Activated CD4-positive, alpha-beta memory T cell treated with anti-CD3 and anti-CD28 coated beads, Interleukin-2, amount 10 ng/mL, durations not matched to agents 7 days and 5 days (primary cell): ENCODE measurements at regions not wholly inside any gene's neighbourhood (a gene's known extent, or its start where the extent isn't known, plus 50 kb on each side); places are given as distances from the start of the nearest gene placed in this dataset.

Source experiments
- CTCF ChIA-PET: fragments of 350-600 bp; sonication (Branson Sonifier 250); formaldehyde crosslinking; loops from one replicate; lab custom pipeline; 2021; ENCODE audit warnings: antibody characterized with exemption, inconsistent platforms; lab: Charles Lee
- POLR2A ChIA-PET: fragments of 350-600 bp; sonication (Branson Sonifier 250); formaldehyde crosslinking; loops from one replicate; lab custom pipeline; 2021; ENCODE audit warnings: antibody characterized with exemption; lab: Charles Lee
- DNase-seq: peaks from one replicate; pipeline ENCODE4 v3.0.0-alpha.2; 2020
- H3K27ac Mint-ChIP-seq: one replicate; pipeline ENCODE4 v1.8.0; 2021; ENCODE audit warnings: mild to moderate bottlenecking, mixed read lengths
- H3K27me3 Mint-ChIP-seq: one replicate; pipeline ENCODE4 v1.8.0; 2021; ENCODE audit warnings: mixed read lengths
- H3K36me3 Mint-ChIP-seq: one replicate; pipeline ENCODE4 v1.8.0; 2021; ENCODE audit warnings: low read depth, mixed read lengths
- H3K4me1 Mint-ChIP-seq: one replicate; pipeline ENCODE4 v1.8.0; 2021; ENCODE audit warnings: mixed read lengths
- H3K4me3 Mint-ChIP-seq: one replicate; pipeline ENCODE4 v1.8.0; 2021; ENCODE audit warnings: mild to moderate bottlenecking, mixed read lengths
- H3K9me3 Mint-ChIP-seq: one replicate; pipeline ENCODE4 v1.8.0; 2021; ENCODE audit warnings: mixed read lengths

DNA sequence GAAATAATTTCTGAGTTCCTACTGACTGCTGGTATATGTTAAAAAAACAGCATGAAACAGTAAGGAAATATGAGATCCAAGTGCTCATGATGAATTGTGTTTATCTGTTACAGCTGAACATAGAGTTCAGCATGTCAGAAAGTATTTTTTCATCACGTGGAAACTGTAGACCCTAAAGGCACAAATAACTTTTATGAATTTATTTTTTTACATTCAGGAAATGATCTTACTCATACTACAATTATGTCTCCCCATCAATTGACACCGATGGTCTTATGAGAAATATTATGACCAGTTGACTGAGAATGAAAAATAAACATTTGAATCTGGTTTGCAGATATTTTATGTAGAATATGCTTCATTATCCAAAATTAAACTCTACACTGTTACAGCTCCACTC, 283.1 kb upstream of the SPANXN4 start:
- Mint-ChIP-seq H3K27me3 (no peaks in the 10 kb centered on the region), H3K27ac (no peak overlapping the region), H3K9me3 (peaks cover 1% of the 10 kb centered on the region), H3K36me3 (no peaks in the 10 kb centered on the region), H3K4me3 (no peak overlapping the region), H3K4me1 (no peaks in the 10 kb centered on the region)
- DNase-seq = no peak
- CTCF ChIA-PET = no interaction called here
- POLR2A ChIA-PET = no interaction called here

DNA sequence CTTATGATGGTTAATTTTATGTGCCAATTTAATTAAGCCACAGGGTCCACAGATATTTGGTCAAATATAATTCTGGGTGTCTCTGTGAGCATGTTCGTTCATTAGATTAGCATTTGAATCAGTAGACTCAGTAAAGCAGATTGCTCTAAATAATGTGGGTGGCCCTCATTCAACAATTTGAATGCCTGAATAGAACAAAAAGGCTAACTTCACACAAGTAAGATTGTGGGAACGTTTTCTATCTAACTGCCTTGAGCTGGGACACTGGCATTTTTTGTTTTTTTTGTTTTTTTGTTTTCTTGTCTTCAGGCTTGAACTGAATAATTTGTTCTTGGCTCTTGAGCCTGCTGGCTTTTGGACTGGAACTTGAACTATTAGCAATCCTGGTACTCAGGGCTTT, 292.4 kb upstream of the SPANXN4 start:
- Mint-ChIP-seq H3K4me1 (no peaks in the 10 kb centered on the region), H3K27ac (no peak overlapping the region), H3K27me3 (no peaks in the 10 kb centered on the region), H3K4me3 (no peak overlapping the region), H3K9me3 (peaks cover 2% of the 10 kb centered on the region), H3K36me3 (no peaks in the 10 kb centered on the region)
- CTCF ChIA-PET = no interaction called here
- POLR2A ChIA-PET = no interaction called here
- no peak for DNase-seq

DNA sequence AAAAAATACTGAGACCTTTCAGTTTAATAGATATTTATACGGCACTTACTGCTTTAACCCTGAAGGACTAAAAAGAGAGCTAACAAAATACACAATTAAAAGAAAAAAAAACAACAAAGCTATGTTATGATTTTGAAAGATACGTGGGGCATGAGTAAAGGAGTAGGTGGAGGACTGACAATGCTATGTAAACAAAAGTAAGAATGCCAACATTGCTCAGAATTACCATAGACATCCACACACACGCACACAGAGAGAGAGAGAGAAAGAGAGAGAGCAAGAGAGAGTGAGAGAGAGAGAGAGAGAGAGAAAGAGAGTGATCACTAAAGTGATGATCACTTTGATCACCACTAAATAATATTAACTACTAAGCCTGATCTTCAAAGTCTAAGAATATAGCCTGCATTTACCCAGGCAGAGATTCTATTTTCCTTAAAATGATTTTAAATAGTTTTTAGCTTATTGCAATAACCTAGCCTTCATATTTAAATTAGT, 313.9 kb upstream of the SPANXN4 start:
- no peak for DNase-seq
- H3K9me3 Mint-ChIP-seq = peaks cover 2% of the 10 kb centered on the region
- no peaks in the 10 kb centered on the region for H3K36me3 Mint-ChIP-seq
- ChIA-PET POLR2A (no interaction called here), CTCF (no interaction called here)
- no peak overlapping the region for H3K4me3 Mint-ChIP-seq
- no peaks in the 10 kb centered on the region for H3K27me3 Mint-ChIP-seq
- no peak overlapping the region for H3K27ac Mint-ChIP-seq
- no peaks in the 10 kb centered on the region for H3K4me1 Mint-ChIP-seq

DNA sequence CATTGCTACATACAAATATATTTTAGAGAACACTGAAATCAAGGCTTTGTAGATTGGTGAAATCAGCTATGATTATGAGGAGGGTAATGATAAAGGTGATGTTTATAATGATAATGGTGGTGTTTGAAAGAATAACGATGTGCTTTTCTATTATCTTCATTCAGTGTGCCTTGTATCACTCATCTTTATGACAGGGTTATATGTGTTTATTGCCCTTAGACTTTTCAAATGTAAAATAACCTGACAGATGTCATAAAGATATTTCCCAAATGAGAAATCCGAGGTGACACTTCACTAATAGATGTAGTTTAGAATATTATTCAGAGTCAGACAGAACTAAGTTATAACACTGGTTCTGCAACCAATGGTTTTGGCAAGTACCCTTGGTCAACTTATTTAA, 323.0 kb upstream of the SPANXN4 start:
- H3K27ac Mint-ChIP-seq = no peak overlapping the region
- no peaks in the 10 kb centered on the region for H3K27me3 Mint-ChIP-seq
- no peak overlapping the region for H3K4me3 Mint-ChIP-seq
- CTCF ChIA-PET = no interaction called here
- H3K36me3 Mint-ChIP-seq = no peaks in the 10 kb centered on the region
- DNase-seq = no peak
- no peaks in the 10 kb centered on the region for H3K4me1 Mint-ChIP-seq
- no peaks in the 10 kb centered on the region for H3K9me3 Mint-ChIP-seq
- POLR2A ChIA-PET = no interaction called here

DNA sequence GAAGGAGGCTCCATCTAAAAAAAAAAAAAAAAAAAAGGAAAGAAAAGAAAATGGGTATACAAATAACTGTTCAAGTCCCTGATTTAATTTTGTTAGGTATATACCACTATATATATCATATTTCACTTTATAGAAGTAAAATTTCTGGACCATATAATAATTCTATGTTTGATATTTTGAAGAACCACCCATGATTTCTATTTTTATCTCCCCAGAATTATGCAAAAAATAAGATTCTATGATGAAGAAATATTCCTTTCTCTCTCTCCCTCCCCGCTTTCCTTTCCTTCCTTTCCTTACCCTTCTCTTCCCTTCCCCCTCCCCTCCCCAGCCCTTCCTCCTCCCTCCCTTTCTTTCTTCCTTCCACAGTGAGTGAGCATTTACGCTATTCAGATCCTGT, 337.5 kb upstream of the SPANXN4 start:
- no peaks in the 10 kb centered on the region for H3K4me1 Mint-ChIP-seq
- H3K4me3 Mint-ChIP-seq = no peak overlapping the region
- ChIA-PET POLR2A (no interaction called here), CTCF (no interaction called here)
- H3K27ac Mint-ChIP-seq = no peak overlapping the region
- DNase-seq = no peak
- H3K9me3 Mint-ChIP-seq = no peaks in the 10 kb centered on the region
- no peaks in the 10 kb centered on the region for H3K27me3 Mint-ChIP-seq
- no peaks in the 10 kb centered on the region for H3K36me3 Mint-ChIP-seq

DNA sequence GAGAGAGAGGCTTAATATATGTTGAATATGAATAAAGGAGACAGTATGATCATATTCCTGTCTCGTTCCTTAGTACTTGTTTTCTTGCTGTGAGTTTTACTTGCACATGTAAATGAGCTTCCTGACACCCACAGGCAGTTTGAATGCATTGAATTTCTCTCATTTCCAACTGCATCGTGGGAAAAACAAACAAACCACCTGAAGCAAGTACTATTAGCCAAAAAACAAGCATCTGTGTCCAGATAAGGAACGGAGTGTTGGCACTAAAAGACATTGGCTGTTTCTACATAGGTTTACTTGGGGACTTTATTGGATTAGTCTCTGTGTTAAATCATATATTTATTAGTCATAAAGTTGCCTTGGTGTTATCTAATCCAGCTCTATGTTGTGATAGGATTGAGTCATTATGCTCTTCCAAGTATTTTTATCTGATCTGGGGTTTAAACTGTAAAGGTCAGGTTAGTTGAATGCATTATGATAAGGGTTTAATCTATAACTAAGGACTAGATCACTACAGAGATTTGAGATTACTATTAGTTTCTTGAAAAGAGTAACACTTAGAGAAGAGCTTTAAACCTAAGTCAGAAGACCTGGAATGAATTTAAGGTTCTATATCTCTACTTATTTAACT, 339.0 kb upstream of the SPANXN4 start:
- Mint-ChIP-seq H3K27ac (no peak overlapping the region), H3K36me3 (no peaks in the 10 kb centered on the region), H3K27me3 (no peaks in the 10 kb centered on the region), H3K9me3 (no peaks in the 10 kb centered on the region), H3K4me3 (no peak overlapping the region), H3K4me1 (no peaks in the 10 kb centered on the region)
- POLR2A ChIA-PET = no interaction called here
- CTCF ChIA-PET = no interaction called here
- no peak for DNase-seq

DNA sequence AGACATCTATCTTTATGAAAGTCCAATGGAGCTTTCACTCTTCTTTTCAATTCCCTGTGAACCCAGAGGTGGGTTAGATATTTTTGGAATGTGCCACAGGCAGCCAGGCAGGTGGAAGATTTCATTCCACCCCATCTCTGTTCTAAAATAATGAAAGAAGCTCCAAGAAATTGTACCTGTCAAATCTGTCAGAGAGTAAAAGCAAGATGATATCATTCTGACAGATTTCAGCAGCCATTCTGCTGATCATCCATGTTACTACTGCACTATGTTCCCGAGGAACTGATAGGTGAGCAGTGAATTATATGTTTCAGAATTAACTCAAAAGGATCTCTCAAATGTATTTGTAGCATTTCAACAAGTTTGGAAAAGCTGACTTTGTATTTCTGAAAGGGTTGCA, 339.5 kb upstream of the SPANXN4 start:
- Mint-ChIP-seq H3K4me1 (no peaks in the 10 kb centered on the region), H3K27me3 (no peaks in the 10 kb centered on the region), H3K9me3 (no peaks in the 10 kb centered on the region), H3K36me3 (no peaks in the 10 kb centered on the region), H3K27ac (no peak overlapping the region), H3K4me3 (no peak overlapping the region)
- no peak for DNase-seq
- POLR2A ChIA-PET = no interaction called here
- CTCF ChIA-PET = no interaction called here

DNA sequence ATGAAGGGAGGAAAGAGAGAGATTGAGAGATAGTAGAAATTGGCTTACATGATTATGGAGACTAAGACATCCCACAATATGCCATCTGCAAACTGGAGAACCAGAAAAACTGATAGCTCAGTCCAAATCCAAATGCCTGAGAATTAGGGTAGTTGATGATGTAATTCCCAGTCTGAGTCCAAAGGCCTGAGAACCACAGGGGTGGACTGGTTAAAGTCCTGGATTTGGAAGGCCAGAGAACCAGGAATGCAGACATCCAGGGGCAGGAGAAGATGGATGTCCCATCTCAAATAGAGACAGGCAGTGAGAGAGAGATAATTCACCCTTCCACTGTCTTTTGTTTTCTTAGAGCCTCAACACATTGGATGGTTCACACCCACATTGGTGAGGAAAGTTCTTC, 345.7 kb upstream of the SPANXN4 start:
- no peak overlapping the region for H3K4me3 Mint-ChIP-seq
- H3K27ac Mint-ChIP-seq = no peak overlapping the region
- no peak for DNase-seq
- H3K4me1 Mint-ChIP-seq = no peaks in the 10 kb centered on the region
- CTCF ChIA-PET = no interaction called here
- peaks cover 2% of the 10 kb centered on the region for H3K9me3 Mint-ChIP-seq
- POLR2A ChIA-PET = no interaction called here
- no peaks in the 10 kb centered on the region for H3K36me3 Mint-ChIP-seq
- no peaks in the 10 kb centered on the region for H3K27me3 Mint-ChIP-seq

DNA sequence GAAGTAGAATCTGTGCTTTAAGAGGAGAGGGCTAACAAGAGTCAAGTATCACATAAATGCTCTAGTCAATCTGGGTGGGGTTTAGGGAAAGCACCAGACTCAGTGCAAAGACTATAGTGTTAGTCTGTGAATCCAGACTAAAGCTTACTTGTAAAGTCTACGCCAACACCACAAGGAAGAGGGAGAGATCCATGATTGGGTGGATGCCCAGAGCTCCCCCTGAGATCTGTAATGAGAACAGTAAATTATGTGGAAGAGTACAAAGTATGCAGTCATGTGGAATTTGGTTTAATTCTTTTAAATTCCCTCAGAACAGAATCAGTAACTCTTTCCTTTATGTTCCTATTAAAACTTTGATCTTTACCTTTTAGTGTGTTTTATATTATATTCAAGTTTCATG, 354.7 kb upstream of the SPANXN4 start:
- CTCF ChIA-PET = interaction anchor here (0.7 kb wide), 1 partner anchor 606 kb away, joined by 4 read pairs; no protein-coding TSS in a partner anchor

DNA sequence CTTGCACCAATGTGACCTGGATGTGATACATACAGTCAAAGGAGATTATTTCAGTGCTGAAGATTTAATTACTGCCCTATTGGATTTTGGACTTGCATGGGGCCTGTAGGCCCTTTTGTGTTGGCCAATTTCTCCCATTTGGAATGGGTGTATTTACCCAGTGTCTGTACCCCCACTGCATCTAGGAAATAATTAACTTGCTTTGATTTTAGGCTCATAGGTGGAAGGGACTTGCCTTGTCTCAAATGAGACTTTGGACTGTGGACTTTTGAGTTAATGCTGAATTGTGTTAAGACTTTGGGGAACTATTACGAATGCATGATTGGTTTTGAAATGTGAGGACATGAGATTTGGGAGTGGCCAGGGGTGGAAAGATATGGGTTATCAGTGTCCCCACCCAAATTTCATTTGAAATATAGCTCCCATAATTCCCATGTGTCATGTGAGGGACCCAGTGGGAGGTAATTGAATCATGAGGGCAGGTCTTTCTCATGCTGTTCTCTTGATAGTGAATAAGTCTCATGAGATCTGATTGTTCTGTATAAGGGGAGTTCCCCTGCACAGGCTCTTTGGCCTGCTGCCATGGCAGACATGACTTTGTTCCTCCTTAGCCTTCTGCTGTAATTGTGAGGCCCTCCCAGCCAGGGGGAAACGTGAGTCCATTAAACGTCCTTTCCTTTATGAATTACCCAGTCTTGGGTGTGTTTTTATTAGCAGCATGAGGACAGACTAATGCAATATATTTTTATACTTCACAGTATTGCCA, 362.2 kb upstream of the SPANXN4 start:
- Mint-ChIP-seq H3K4me3 (no peak overlapping the region), H3K36me3 (no peaks in the 10 kb centered on the region), H3K27me3 (no peaks in the 10 kb centered on the region), H3K27ac (no peak overlapping the region), H3K9me3 (no peaks in the 10 kb centered on the region), H3K4me1 (no peaks in the 10 kb centered on the region)
- no peak for DNase-seq
- CTCF ChIA-PET = no interaction called here
- POLR2A ChIA-PET = no interaction called here

More for the DNA sequence above, 354.7 kb upstream of the SPANXN4 start:
- no peak for DNase-seq
- H3K4me1 Mint-ChIP-seq = no peaks in the 10 kb centered on the region
- no peaks in the 10 kb centered on the region for H3K27me3 Mint-ChIP-seq
- no peak overlapping the region for H3K4me3 Mint-ChIP-seq
- POLR2A ChIA-PET = no interaction called here
- no peaks in the 10 kb centered on the region for H3K36me3 Mint-ChIP-seq
- no peak overlapping the region for H3K27ac Mint-ChIP-seq
- peaks cover 7% of the 10 kb centered on the region for H3K9me3 Mint-ChIP-seq

DNA sequence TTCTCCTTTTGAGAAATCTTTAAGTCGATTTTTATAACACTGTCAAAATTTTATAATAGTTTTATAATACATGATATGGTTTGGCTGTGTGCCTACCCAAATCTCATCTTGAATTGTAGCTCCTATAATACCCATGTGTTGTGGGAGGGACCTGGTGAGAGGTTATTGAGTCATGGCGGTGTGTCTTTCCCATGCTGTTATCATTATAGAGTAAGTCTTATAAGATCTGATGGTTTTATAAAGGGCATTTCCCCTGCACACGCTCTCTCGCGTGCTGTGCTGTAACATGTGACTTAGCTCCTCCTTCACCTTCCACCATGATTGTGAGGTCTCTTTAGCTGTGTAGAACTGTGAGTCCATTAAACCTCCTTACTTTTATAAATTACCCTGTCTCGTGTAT, 364.0 kb upstream of the SPANXN4 start:
- Mint-ChIP-seq H3K27ac (no peak overlapping the region), H3K36me3 (no peaks in the 10 kb centered on the region), H3K27me3 (no peaks in the 10 kb centered on the region), H3K4me3 (no peak overlapping the region), H3K4me1 (no peaks in the 10 kb centered on the region), H3K9me3 (no peaks in the 10 kb centered on the region)
- no peak for DNase-seq
- CTCF ChIA-PET = no interaction called here
- POLR2A ChIA-PET = no interaction called here

DNA sequence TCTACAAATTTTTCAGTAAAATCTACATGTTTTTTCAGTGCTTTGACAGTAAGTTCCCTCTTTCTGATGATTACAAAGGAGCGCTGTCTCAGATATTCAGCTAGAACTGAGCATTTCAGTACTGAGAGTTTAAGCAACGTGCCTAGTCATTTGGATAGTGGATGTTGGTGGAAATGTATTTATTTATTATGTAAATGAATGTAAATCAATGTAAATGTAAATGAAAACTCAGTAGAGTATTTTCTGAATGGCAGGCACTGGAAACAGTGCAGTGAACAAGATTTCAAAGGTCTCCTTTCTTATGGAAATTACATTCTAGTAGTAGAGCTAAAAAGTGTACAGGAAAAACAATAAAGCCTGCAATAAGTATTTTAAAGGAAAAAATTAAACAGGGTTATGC, 370.2 kb upstream of the SPANXN4 start:
- Mint-ChIP-seq H3K36me3 (no peaks in the 10 kb centered on the region), H3K27me3 (no peaks in the 10 kb centered on the region), H3K27ac (no peak overlapping the region), H3K9me3 (no peaks in the 10 kb centered on the region), H3K4me1 (no peaks in the 10 kb centered on the region), H3K4me3 (no peak overlapping the region)
- ChIA-PET POLR2A (no interaction called here), CTCF (no interaction called here)
- no peak for DNase-seq

DNA sequence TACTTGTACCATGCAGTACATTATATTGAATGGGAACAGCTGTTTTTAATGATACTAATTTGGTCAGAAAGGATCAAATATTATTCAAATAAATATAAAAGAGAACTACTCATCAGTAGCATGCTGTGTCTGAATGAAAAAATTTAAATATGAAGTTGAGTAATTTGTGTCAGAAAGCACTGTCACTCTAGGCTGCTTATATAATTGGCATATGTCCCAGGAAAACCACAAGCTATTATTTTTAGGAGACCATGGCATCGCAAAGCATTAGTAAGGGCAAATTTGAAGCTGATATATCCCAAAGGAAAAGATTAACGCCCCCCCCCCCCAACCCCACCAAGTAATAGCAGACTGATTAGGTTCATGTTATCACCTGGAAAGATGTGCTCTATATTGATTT, 388.5 kb upstream of the SPANXN4 start:
- ChIA-PET CTCF (no interaction called here), POLR2A (no interaction called here)
- Mint-ChIP-seq H3K4me1 (no peaks in the 10 kb centered on the region), H3K27me3 (no peaks in the 10 kb centered on the region), H3K27ac (no peak overlapping the region), H3K9me3 (no peaks in the 10 kb centered on the region), H3K36me3 (no peaks in the 10 kb centered on the region), H3K4me3 (no peak overlapping the region)
- DNase-seq = no peak

DNA sequence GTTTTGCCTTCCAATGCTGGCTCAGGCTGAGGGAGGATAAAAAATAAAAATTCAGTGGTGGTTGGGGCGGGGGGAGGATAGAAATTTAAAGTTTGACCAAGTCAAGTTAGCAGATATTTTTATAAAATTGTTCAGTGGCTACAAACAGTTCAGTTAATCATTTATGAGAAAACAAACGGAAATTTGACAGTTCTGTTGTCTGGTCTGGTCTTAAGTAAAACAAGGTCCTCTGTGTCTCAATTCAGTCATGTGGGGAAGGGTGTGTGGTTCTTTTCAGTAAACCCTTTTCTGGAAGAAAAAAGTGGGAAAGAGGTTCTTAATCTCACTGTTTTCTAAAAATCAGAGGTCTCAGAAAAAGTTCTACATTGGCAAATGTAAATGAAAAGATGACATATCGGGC, 409.1 kb upstream of the SPANXN4 start:
- H3K4me1 Mint-ChIP-seq = no peaks in the 10 kb centered on the region
- H3K27me3 Mint-ChIP-seq = no peaks in the 10 kb centered on the region
- ChIA-PET CTCF (no interaction called here), POLR2A (no interaction called here)
- no peak overlapping the region for H3K4me3 Mint-ChIP-seq
- no peak overlapping the region for H3K27ac Mint-ChIP-seq
- H3K36me3 Mint-ChIP-seq = no peaks in the 10 kb centered on the region
- peaks cover 3% of the 10 kb centered on the region for H3K9me3 Mint-ChIP-seq
- no peak for DNase-seq
